Heart left ventricle (tissue), 13 donors: ENCODE measurements at regions not wholly inside any gene's neighbourhood (a gene's known extent, or its start where the extent isn't known, plus 50 kb on each side); places are given as distances from the start of the nearest gene placed in this dataset.

Experiments used
- POLR2A ChIP-seq, 2 donors: fragments of 450-650 bp; IDR thresholded peaks; one replicate each; pipeline ENCODE4 v1.6.1; 2017; ENCODE audit warnings: antibody characterized with exemption in 2 of 2, mild to moderate bottlenecking in 2 of 2, moderate library complexity in 2 of 2
- TF ChIP-seq, protein P1 (sequence below), 12 donors: fragments of 200-600 bp; sonication (generic) in 4 of 12; IDR thresholded peaks; one replicate each; pipeline versions ENCODE4 v1.5.0 to v1.8.0; 2018 to 2022; ENCODE audit warnings: antibody characterized with exemption in 12 of 12, mild to moderate bottlenecking in 5 of 12
- donor health status: ischemic (EF 13 %, LVEDD 7.1; RV severe dilation, severe dysfunction).
- donor health status: DM: no; HTN: yes; CAD: no.
- donor health status: DM: no; HTN: no; CAD: no.
- donor health status: ischemic (EF 25% LVEDD 6.9; RV normal size, moderate dysfunction).
- donor health status: ischemic (EF 25% LVEDD 5.7; RV mildly dilated, moderate dysfunction).
- donor health status: ischemic (EF 35%, LVEDD 5.7; RV mildly dilated, moderate dysfunction).
- donor health status: nonischemic (EF 11% LVEDD 7.7; RV severe dilation, severe dysfunction).
- donor health status: DM: yes; HTN: yes; CAD: no.
- donor health status: PGD.
- donor health status: ischemic (EF 29% LVEDD 5.4; RV normal size, mild dysfunction).
- donor health status: nonischemic (EF 23%, LVEDD 6.1; RV moderate dilation, normal function).

DNA sequence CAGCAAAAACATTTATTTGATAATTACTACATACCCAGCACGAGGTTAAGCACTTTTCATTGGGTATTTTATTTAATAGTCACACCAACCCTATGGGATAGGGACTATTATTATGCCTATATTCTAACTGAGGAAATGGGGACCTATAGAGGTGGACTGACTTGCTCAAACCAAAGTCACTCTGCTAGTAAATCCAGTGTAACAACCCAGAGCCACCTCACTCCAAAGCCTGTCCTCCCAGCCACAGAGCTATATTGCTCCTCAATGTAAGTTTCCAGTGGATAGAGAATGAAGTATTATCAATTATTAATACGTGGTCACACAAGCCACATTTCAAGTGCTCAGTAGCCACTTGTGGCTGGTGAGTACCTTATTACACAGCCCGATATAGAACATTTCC lies 97.5 kb downstream of the RGS2 start:
- TF ChIP-seq, protein P1, sequence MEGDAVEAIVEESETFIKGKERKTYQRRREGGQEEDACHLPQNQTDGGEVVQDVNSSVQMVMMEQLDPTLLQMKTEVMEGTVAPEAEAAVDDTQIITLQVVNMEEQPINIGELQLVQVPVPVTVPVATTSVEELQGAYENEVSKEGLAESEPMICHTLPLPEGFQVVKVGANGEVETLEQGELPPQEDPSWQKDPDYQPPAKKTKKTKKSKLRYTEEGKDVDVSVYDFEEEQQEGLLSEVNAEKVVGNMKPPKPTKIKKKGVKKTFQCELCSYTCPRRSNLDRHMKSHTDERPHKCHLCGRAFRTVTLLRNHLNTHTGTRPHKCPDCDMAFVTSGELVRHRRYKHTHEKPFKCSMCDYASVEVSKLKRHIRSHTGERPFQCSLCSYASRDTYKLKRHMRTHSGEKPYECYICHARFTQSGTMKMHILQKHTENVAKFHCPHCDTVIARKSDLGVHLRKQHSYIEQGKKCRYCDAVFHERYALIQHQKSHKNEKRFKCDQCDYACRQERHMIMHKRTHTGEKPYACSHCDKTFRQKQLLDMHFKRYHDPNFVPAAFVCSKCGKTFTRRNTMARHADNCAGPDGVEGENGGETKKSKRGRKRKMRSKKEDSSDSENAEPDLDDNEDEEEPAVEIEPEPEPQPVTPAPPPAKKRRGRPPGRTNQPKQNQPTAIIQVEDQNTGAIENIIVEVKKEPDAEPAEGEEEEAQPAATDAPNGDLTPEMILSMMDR (IDR thresholded peaks at IDR 0.05), result no peak
- TF ChIP-seq POLR2A (IDR thresholded peaks at IDR 0.05), result no peak
